ENCODE measurements at regions not wholly inside any gene's neighbourhood (a gene's known extent, or its start where the extent isn't known, plus 50 kb on each side); places are given as distances from the start of the nearest gene placed in this dataset.

GRCh38 chr1:235024711-235025421, 103.8 kb downstream of the TOMM20 start:
- TF ChIP-seq POLR2A (IDR thresholded peaks at IDR 0.05) (no peak), CTCF (IDR thresholded peaks at IDR 0.05) (no peak)

Measured in breast epithelium (tissue), 3 donors.